Stimulated activated CD8-positive, alpha-beta memory T cell treated with anti-CD3 and anti-CD28 coated beads, Interleukin-4, amount 100 ng/mL, for 48 hours (primary cell): ENCODE measurements at regions not wholly inside any gene's neighbourhood (a gene's known extent, or its start where the extent isn't known, plus 50 kb on each side); places are given as distances from the start of the nearest gene placed in this dataset.
"Not testable (repeated sequence)": the region's sequence is repeated elsewhere in the genome, so short reads cannot be mapped to it uniquely, and the experiment has no call there.

Source experiments
- DNase-seq: peaks from one replicate; pipeline ENCODE4 v3.0.0-alpha.2; 2020

DNA sequence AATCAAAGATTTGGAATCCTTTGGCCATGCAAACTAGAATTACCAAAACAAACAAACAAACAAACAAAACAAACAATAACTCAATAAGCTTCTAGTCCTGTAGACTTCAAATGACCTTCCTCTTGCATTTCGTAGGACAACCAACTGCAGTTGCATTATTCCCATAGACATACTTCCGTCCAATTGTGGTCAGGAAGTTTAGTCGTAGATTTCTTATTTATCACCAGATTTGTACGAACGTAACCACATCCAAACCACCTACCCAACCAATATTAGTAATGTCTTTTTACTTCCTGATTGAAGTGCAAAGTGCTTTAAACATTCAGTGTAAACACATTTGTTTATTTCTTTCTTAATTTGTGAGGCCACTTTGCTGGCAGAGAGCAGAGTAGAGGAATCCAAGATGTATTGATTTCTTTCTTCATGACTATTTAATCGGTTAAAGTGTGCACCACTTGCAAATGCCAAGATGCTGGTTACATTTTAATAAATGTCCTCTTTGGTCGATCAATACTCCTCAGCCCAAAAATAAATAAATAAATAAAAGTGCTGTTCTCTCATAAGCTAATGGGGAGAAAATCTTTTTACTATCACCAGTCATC, 1745.6 kb upstream of the CELF4 start:
- no peak for DNase-seq

DNA sequence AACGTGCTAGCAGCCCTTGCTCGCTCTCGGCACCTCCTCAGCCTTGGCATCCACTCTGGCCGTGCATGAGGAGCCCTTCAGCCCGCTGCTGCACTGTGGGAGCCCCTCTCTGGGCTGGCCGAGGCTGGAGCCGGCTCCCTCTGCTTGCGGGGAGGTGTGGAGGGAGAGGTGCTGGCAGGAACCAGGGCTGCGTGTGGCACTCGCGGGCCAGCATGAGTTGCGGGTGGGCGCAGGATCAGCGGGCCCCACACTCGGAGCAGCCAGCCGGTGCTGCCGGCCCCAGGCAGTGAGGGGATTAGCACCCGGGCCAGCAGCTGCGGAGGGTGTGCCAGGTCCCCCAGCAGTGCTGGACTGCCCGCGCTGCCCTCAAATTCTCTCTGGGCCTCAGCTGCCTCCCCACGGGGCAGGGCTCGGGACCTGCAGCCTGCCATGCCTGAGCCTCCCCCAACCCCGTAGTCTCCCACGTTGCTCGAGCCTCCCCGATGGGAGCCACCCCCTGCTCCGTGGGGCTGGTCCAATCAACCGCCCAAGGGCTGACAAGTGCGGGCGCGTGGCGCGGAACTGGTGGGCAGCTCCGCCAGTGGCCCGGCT, 1743.4 kb upstream of the CELF4 start:
- DNase-seq: not testable (repeated sequence)

DNA sequence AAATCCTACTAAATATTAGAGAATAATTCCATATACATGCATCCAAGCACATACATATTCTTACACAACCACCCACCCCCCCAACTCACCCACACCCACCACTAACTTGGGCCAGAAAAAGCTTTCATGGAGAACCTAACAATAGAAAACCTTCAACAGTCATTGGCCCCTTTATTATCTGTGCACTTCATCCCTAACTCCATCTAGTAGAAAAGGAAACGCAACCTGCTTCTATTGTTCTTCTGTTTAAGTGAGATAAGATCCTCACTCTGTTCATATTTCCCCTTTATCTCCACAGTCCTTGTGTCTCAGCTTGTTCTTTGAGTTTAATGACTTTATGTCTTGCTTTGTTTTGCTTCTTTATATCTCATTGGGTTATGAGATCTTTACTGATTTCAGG, 1740.2 kb upstream of the CELF4 start:
- DNase-seq: no peak

DNA sequence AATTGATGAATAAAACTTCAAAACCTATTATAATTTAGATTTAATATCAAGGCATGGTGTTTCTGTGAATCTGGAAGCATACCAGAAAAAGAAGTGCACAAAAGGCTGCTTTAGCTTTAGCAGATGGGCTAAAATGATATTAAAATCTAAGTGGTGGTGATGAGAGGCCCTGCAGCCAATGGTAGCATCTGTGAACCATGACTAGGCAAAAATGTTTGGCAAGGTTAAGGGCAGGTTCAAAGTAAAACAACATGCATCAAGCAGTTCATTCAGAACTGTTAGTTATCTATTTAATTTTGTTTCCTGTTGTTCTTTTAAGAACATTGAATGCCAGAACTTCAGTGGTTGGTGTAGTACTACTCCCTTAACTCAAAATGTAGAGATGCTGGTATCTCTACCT, 1736.9 kb upstream of the CELF4 start:
- no peak for DNase-seq

- no peak for DNase-seq
These were observed 1733.6 kb upstream of the CELF4 start for GRCh38 chr18:39299152-39299551.

GRCh38 chr18:39297225-39297624, 1731.6 kb upstream of the CELF4 start:
- DNase-seq: no peak

DNA sequence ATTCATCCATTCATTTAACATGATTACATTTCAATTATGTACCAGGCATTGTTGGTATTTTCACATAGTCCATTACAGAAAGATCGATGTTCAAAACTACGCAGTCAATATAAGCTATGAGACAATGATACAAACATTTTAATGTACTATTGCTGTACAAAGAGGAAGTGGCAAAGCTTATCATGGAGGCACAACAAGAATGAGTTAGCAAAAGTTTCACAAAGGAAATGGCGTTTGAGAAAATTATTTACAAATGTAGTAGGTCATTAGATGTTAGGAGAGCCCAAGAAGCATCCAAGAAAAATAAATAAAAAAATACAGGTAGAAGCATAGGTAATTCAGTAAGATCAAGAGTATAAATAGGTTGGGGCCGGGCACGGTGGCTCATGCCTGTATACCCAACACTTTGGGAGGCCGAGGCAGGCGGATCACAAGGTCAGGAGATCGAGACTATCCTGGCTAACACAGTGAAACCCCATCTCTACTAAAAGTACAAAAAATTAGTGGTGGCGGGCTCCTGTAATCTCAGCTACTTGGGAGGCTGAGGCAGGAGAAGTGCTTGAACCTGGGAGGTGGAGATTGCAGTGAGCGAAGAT, 1730.8 kb upstream of the CELF4 start:
- DNase-seq: no peak

- no peak for DNase-seq
These were observed 1711.2 kb upstream of the CELF4 start for GRCh38 chr18:39276764-39277163.

- no peak for DNase-seq
These were observed 1708.9 kb upstream of the CELF4 start for GRCh38 chr18:39274535-39274934.

- no peak for DNase-seq
These were observed 1706.6 kb upstream of the CELF4 start for GRCh38 chr18:39272230-39272629.

GRCh38 chr18:39271654-39272053, 1706.1 kb upstream of the CELF4 start:
- DNase-seq: no peak

DNA sequence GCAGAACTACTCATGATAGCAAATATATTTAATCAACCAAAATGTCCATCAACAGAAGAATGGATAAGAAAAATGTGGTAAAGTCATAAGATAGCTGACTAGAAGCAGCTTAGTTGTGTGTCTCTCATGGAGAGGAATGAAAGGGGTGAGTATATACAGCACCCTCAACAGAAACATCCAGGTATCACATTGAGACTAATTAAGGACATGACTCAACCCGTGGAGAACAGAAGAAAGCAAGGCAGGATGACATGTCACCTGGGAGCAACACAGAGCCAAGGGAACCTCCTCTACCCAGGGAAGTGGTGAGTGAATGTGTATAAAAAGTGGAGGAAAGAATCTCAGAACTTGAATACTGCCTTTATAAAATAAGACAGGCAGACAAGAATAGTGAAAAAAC, 1695.0 kb upstream of the CELF4 start:
- DNase-seq: no peak

DNA sequence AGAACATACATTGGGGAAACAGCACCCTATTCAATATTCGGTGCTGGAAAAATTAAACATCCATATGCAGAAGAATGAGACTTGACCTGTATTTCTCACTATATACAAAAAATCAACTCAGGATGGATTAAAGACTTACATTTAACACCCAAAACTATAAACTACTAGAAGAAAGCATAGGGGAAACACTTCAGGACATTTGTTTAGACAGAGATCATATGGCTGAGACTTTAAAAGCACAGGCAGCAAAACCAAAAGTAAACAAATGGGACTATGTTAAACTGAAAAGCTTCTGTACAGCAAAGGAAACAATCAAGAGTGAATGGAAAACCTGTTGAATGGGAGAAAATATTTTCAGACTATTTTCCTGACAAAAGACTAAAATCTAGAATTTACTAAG, 1694.1 kb upstream of the CELF4 start:
- no peak for DNase-seq

DNA sequence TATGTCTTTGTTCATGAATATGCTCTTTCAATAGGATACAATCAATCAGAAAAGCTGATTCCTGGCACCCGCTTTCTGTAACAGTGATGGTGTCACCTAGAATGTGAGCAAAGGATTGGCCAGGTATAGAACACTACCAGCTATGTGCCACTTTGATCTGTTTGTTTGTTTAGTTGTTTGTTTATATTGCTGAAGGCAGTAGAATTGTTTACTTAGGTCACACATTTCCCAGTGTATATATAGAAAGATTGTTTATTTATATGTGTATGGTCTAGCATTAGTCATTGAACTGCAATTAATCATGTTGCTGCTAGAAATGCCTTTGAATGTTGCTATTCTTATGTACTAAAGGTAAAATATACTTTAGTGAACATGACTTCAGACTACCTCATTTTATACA, 1678.6 kb upstream of the CELF4 start:
- DNase-seq: no peak

DNA sequence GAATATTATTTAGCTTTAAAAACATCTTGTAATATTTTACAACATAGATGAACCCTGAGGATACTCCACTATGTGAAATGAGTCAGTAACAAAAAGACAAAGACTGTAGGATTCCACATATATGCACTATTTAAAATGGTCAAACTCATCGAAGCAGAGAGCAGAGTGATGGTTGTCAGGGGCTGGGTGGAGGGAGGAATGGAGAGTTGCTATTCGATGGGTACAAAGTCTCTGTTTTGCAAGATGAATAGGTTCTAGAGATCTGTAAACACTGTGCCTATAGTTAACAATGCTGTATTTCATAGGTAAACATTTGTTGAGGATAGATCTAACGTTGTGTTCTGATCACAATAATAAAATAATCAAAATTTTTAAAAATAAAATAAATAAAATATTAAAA, 1675.9 kb upstream of the CELF4 start:
- DNase-seq: no peak

- no peak for DNase-seq
These were observed 1673.5 kb upstream of the CELF4 start for GRCh38 chr18:39238981-39239660.

DNA sequence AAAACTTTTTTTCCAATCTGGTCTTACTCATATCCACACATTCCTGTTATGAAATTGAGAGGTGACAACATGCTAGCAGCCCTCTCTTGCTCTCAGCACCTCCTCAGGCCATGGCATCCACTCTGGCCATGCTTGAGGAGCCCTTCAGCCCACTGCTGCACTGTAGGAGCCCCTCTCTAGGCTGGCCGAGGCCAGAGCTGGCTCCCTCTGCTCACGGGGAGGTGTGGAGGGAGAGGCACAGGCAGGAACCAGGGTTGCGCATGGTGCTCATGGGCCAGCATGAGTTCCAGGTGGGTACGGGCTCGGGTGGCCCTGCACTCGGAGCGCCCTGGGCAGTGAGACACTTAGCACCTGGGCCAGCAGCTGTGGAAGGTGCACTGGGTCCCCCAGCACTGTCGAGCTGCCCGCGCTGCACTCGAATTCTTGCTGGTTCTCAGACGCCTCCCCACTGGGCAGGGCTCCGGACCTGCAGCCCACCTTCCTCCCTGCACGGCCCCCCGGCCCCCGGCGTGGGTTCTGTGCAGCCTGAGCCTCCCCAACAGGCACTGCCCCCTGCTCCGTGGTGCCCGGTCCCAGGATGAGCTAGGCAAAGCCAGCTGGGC, 1669.6 kb upstream of the CELF4 start:
- DNase-seq: no peak

GRCh38 chr18:39232937-39233336, 1667.3 kb upstream of the CELF4 start:
- DNase-seq: no peak

- no peak for DNase-seq
These were observed 1666.9 kb upstream of the CELF4 start for GRCh38 chr18:39232490-39232889.

DNA sequence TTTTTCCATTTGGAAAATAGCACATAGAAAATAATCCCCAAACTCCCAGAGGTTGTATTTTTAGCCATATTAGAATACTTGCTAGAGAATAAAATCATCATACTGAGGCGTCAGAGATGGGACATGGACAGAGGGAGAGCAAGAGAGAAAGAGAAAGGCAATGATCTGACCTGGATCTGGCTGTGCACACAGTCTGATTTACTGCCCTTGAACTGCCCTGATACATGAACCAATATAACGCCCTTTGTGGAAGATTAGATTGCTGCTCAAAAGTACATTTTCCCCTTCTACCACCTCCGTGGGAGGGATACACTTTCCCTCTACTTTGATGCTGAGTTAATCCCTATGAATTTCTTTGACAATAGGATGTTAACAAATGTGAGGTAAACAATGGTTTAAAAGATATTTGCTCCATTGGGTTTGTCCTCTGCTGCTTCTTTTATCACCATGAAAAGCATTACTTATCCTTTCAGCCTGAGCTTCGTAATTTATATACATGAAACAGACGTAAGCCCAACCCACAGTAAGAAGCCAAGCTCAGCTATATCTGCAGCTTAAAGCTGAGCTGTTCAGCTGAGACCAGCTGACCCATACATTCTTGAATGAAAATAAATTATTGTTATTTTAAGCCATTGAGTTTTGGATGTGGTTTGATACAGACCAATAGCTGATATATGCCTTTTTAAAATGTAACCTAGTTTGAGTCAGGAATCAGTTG, 1664.6 kb upstream of the CELF4 start:
- no peak for DNase-seq

GRCh38 chr18:39227769-39228168, 1662.2 kb upstream of the CELF4 start:
- not testable (repeated sequence) for DNase-seq

DNA sequence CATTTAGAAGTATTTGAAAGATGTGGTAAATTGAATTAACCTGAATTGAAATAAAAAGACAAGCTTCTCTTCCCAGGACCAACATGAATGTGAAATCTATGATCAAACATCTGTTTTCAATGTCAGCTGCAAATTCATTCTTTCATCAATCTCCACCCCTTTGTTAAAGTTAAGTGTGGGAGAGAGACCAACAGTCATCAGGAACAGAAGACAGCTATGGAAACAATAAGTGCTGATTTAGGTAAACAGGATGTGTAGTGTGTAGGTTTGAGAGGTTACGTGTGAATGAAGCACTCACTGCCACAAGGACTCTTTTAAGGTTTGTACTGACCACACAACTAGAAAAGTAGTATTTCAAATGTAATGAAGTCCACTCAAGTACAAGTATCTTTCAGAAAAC, 1659.8 kb upstream of the CELF4 start:
- DNase-seq: no peak

DNA sequence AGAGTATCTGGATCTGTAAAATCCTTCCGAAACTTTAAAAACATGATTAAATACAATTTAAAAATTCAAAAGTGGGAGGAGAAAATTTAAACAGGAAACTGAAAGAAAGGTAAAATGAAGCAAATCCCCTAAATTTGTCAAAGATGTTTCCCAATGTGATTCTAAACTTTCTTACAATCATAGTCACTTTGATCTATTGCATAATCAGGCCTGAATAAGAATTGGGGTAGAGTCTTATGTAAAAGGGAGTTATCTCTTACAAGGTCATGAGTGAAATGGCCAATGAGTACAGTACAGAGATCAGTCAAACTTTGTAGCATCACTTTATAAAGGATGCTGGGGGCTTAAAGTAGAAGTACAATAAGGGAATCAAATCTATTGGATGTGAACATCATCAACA, 1657.7 kb upstream of the CELF4 start:
- DNase-seq: no peak
